SK-N-MC (cell line): ENCODE measurements at regions not wholly inside any gene's neighbourhood (a gene's known extent, or its start where the extent isn't known, plus 50 kb on each side); places are given as distances from the start of the nearest gene placed in this dataset.

Source experiments
- DNase-seq: peaks from one replicate; pipeline ENCODE4 v3.0.0-alpha.2; 2011; ENCODE audit warnings: low read depth, low spot score
- H3K27ac ChIP-seq: fragments of 200-600 bp; sonication (generic); 2 replicates; pipeline ENCODE4 v1.5.1; 2016; ENCODE audit warnings: mixed run types
- H3K36me3 ChIP-seq: fragments of 200-600 bp; sonication (generic); 2 replicates; pipeline ENCODE4 v1.6.1; 2017; ENCODE audit warnings: antibody characterized with exemption, low read length, mixed read lengths; ENCODE audit not compliant: insufficient read depth
- H3K4me3 ChIP-seq: fragments of 200-600 bp; sonication (generic); 2 replicates; pipeline ENCODE4 v1.5.1; 2016
- H3K9ac ChIP-seq: fragments of 200-600 bp; sonication (generic); 2 replicates; pipeline ENCODE4 v1.8.0; 2017; ENCODE audit warnings: mixed run types, mixed read lengths; ENCODE audit not compliant: insufficient read length
- H3K9me3 ChIP-seq: fragments of 200-600 bp; sonication (generic); 2 replicates; pipeline ENCODE4 v1.6.1; 2017; ENCODE audit warnings: low read depth, mild to moderate bottlenecking, antibody characterized with exemption, low read length, moderate library complexity, mixed read lengths
- EZH2 ChIP-seq: fragments of 200-600 bp; sonication (generic); IDR thresholded peaks from one replicate; pipeline ENCODE4 v1.6.1; 2017; ENCODE audit warnings: antibody characterized with exemption
- FOXP2 ChIP-seq: optimal IDR thresholded peaks from 2 replicates; pipeline ENCODE3; 2011; ENCODE audit warnings: mild to moderate bottlenecking, moderate library complexity; ENCODE audit not compliant: insufficient read depth; ENCODE audit errors: extremely low read length, control extremely low read depth
- POLR2AphosphoS5 ChIP-seq: IDR thresholded peaks from 2 replicates; pipeline ENCODE4 v1.6.1; 2012; ENCODE audit warnings: mild to moderate bottlenecking, low read depth, low read length, borderline replicate concordance

GRCh38 chr20:58090161-58090560 is 138.3 kb downstream of the ANKRD60 start:
- DNase-seq = no peak
- Histone ChIP-seq H3K4me3 (no peak overlapping the region), H3K9me3 (no peaks in the 10 kb centered on the region), H3K27ac (no peak overlapping the region), H3K36me3 (no peaks in the 10 kb centered on the region), H3K9ac (no peak overlapping the region)
- TF ChIP-seq FOXP2 (no peak), EZH2 (no peak), POLR2AphosphoS5 (no peak)

- H3K4me3 ChIP-seq = no peak overlapping the region
- no peak overlapping the region for H3K9ac ChIP-seq
- DNase-seq = no peak
- no peaks in the 10 kb centered on the region for H3K36me3 ChIP-seq
- H3K9me3 ChIP-seq = no peaks in the 10 kb centered on the region
- TF ChIP-seq POLR2AphosphoS5 (no peak), EZH2 (no peak), FOXP2 (no peak)
- H3K27ac ChIP-seq = no peak overlapping the region
Measured at GRCh38 chr20:58088625-58089024, 139.8 kb downstream of the ANKRD60 start.

- Histone ChIP-seq H3K4me3 (no peak overlapping the region), H3K36me3 (no peaks in the 10 kb centered on the region), H3K9me3 (no peaks in the 10 kb centered on the region), H3K9ac (no peak overlapping the region), H3K27ac (no peak overlapping the region)
- no peak for TF ChIP-seq FOXP2
- TF ChIP-seq POLR2AphosphoS5 = no peak
- no peak for TF ChIP-seq EZH2
- no peak for DNase-seq
Measured at GRCh38 chr20:58088105-58088504, 140.3 kb downstream of the ANKRD60 start.

DNA sequence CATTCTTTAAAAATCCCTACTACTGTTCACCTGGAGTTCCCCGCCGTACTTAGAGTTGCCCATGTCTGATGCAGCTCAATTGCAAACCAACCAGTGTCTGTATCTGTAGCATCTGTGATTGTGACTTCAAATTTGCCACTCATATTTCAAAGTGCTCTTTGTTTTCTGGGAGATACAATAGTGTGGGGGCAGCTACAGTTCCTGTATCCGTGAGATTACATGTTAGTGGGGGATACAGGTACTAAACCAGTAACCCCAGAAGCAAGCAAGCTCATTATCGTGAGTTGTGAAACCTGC is 140.9 kb downstream of the ANKRD60 start:
- DNase-seq = no peak
- Histone ChIP-seq H3K9me3 (no peaks in the 10 kb centered on the region), H3K27ac (no peak overlapping the region), H3K36me3 (no peaks in the 10 kb centered on the region), H3K4me3 (no peak overlapping the region), H3K9ac (no peak overlapping the region)
- TF ChIP-seq FOXP2 = no peak

DNA sequence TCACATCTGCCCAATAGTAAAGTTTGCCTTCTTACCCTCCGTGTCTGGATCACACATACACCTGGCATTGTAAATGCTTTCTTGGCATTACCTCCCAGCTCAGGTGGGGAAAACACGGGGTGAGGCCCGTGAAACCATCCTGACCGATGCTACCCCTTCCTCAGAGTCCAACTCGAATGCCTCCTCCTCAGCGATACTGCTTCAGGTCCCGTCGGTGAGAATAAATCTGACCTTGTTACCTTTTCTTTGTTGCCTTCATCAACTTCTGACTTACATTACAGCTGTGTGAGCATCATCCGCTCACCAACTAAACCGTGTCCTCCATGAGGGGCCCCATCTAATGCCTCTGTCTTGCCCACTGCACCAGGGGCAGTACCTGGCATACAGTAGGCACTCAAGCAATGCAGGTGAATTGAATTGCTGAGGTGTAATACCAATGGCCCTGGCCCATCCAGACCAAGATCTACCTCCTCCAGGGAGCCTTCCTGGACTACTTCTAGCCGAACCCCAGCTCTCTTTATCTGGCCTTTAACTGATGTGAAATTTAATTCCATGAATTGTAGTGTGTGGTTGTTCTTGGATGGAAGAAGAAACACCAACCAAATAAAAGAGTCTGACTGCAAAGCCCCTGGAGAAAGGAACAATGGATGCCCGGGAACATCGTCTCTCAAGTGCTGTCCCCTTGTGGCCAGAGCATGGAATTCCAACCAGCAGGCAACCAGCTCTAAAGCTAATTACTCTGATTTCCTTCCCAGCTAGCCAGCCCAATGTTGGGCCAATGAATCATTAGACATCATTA is 141.5 kb downstream of the ANKRD60 start:
- Histone ChIP-seq H3K36me3 (no peaks in the 10 kb centered on the region), H3K4me3 (no peak overlapping the region), H3K9ac (no peak overlapping the region), H3K9me3 (no peaks in the 10 kb centered on the region), H3K27ac (no peak overlapping the region)
- TF ChIP-seq FOXP2 (no peak), EZH2 (no peak), POLR2AphosphoS5 (no peak)
- DNase-seq = no peak

DNA sequence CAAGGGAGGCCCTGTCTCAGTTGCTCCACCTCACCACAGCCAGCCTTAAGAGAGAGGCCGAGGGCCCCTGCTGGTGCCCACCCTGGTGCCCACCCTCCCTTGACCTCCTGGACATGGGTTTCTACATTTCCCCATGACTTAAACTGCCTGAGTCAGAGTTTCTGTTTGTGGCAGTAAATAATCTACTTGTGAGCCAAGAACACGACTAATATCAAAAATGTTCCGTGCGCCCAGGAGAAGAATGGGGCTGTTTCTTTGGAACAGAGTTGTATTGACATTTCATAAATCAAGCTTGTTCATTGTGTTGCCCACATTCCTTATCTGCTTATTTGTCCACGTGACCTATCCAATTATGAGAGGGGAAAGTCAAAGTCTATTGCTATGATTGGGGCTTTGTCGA is 143.5 kb downstream of the ANKRD60 start:
- no peak overlapping the region for H3K9ac ChIP-seq
- H3K36me3 ChIP-seq = no peaks in the 10 kb centered on the region
- H3K27ac ChIP-seq = no peak overlapping the region
- no peaks in the 10 kb centered on the region for H3K9me3 ChIP-seq
- no peak for DNase-seq
- TF ChIP-seq POLR2AphosphoS5 (no peak), EZH2 (no peak)
- no peak overlapping the region for H3K4me3 ChIP-seq

GRCh38 chr20:58084566-58084965 is 143.9 kb downstream of the ANKRD60 start:
- no peak for TF ChIP-seq FOXP2
- Histone ChIP-seq H3K9me3 (no peaks in the 10 kb centered on the region), H3K36me3 (no peaks in the 10 kb centered on the region), H3K27ac (no peak overlapping the region), H3K9ac (no peak overlapping the region), H3K4me3 (no peak overlapping the region)
- DNase-seq = no peak

DNA sequence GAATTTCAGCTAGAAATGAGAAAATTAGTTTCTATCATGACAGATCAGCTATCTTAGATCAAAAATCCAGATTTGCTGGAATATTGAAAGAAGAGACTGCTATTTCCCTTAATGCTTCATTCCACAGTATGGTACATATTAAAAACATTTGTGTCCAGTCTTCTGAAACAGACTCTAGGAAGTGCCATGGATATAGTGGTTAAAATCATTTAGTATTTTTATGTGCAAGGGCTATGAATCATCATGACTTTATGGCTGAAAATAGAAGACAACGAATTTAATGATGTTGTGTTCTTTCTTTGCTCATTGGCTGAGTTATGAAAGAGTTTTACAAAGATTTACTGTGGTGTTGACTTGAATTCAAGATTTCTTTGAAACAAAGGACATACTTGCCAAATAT is 146.6 kb downstream of the ANKRD60 start:
- Histone ChIP-seq H3K9me3 (no peaks in the 10 kb centered on the region), H3K27ac (peak overlapping the region; percentile 60; the same call in 1 of the 2 replicates), H3K36me3 (no peaks in the 10 kb centered on the region), H3K9ac (no peak overlapping the region), H3K4me3 (peak overlapping the region; percentile 9; the same call in 1 of the 2 replicates)
- TF ChIP-seq EZH2 (no peak), POLR2AphosphoS5 (no peak), FOXP2 (no peak)
- DNase-seq = no peak
